Stimulated activated CD4-positive, alpha-beta T cell treated with anti-CD3 and anti-CD28 coated beads, Interleukin-2, amount 100 ng/mL, for 48 hours (primary cell): ENCODE measurements at regions not wholly inside any gene's neighbourhood (a gene's known extent, or its start where the extent isn't known, plus 50 kb on each side); places are given as distances from the start of the nearest gene placed in this dataset.

Experiments used
- DNase-seq, 2 donors: peaks; one replicate each; pipeline ENCODE4 v3.0.0-alpha.2; 2020

DNA sequence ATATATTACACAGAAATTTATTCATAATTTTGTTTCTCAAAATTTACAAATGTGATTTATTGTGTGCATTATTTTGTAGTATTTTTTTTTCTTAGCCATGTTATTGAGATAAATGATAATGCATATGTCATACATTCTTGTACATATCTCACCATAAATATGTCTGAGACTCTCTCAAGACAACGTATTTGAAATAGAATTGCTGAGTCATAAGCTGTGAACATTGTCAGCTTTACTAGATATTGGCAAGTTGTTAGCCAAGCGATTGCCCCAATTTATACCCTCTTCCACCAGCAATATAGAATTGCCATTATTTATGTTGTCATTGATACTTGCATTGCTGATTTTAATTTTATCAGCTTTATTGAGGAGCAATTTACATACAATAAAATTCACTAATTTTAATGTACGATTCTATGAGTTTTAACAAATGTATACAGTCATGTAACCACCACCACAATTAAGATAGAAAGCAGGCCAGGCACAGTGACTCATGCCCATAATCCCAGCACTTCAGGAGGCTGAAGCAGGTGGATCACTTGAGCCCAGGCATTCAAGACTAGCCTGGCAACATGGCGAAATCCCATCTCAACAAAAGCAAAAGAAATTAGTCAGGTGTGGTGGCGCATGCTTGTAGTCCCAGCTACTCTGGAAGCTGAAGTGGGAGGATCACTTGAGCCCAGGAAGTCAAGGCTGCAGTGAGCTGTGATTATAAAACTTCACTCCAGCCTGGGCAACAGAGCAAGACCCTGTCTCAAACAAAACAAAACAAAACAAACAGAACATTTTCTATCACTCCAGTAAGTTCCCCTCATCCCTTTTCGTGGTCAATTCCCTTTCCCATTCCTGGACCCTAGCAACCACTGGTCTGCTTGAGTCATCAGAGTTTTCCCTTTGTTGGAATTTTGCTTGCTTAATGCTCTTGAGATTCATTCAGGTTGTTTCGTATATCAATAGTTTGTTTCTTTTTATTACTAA is 373.1 kb downstream of the MFSD1 start:
- no peak for DNase-seq

DNA sequence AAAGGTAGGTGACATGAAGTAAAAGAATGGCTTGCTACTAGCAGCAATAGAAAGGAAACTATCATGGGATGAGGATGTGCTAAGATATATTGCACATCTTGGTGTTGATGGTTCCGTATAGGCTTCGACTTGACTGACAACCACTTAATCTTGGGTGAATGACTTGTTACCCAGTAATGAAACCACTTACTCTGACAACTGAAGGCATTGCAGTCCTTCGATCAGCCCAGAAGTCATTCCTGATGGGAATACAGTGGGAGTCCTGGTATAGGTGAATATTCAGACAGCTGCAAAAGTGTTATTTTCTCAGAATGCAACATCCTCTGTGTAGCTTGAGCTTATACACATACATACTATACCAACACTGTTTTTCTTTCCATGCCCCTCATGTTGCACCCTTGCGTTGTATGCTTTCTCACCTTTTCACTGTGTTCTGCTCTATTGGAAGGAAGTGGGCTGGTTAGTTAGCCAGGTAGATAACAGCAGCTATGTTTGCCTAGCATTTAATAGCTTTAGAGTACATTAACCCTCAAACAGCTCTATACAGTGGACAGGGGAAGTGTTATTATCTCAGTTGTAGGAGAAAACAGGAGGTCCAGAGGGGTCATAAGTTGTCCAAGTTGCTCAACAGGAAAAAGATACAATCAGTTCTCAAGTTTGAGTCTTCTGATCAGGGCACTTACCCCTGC is 376.5 kb downstream of the MFSD1 start:
- DNase-seq = no peak

DNA sequence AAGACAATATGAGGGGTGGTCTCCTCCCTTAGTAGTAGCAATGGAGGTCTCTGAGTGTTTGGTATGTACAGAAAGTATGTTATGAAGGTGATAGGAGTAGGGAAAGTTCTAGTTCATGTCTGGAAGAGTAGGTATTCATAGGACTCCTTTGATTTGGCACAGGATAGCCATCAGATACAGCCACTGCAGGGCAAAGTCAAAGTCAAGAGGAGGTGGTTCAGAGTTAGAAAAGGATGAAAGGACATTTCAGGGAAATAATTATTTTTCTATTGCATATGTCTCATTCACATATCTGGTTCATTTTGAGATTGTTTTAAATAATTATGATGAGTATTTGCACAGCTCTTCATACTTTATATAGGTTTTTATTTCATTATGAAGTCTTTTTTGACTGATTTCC is 381.1 kb downstream of the MFSD1 start:
- no peak for DNase-seq

DNA sequence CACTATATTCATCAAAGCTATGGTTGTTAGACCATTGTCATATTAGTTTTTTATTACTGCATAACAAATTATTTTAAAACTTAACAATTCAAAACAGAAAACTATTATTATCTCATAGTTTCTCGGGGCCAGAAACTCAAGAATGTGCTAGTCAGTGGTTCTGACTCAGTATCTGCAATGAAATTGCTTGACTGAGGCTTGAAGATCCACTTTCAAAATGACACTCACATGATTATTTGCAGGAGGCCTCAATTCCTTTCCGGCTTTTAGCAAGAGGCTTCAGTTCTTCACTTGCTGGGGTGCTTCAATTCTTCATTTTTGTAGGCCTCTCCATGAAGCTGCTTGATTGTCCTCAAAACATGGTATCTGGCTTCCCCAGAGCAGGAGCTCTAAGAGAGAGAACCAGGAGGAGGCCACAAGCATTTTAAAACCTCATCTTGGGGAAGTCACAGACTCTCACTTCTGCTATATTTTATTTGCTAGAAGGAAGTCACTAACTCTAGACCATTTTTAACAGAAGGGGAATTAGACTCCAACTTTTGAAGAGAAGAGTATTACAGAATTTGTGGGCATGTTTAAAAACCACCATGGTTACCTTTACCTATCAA is 383.7 kb downstream of the MFSD1 start:
- no peak for DNase-seq

DNA sequence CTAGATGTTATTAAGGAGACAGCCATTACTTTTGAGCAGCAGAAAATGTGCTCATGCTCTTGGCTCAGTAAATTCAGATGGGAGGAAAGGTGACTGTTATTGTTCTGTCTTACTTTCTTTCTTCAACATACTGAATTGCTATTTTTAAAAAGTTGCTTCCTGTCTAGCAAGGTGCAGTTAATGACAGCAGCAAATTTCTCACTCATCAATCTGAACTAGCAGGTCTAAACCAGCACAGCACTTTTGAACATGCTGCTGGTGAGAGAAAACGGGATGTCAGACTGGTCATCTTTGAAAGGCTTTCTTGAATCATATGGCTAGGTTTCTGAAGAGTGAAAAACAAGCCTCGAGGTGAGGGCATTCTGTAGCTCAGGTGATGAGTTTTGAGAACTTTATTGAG is 384.7 kb downstream of the MFSD1 start:
- DNase-seq = no peak

- no peak for DNase-seq
Observed at GRCh38 chr3:159187232-159187631, 385.4 kb downstream of the MFSD1 start.

DNA sequence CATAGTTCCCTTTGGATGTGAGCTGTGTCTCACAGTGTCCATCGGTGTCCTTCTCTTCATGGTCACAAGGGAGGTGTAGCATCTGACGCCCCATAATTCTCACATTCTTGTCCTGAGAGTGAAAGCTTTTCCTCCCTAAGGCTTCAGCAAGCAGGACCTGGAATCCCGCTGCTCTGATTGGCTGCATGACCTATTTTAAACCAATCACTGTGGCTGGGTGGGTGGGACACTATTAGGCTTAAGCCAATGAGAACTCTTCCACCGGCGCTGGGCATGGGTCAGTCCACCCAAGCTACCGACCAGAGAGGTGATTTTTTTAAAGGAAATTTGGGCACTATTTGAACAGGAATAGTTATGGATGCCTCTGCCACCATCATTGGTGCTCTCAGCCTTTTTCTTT is 385.9 kb downstream of the MFSD1 start:
- no peak for DNase-seq

DNA sequence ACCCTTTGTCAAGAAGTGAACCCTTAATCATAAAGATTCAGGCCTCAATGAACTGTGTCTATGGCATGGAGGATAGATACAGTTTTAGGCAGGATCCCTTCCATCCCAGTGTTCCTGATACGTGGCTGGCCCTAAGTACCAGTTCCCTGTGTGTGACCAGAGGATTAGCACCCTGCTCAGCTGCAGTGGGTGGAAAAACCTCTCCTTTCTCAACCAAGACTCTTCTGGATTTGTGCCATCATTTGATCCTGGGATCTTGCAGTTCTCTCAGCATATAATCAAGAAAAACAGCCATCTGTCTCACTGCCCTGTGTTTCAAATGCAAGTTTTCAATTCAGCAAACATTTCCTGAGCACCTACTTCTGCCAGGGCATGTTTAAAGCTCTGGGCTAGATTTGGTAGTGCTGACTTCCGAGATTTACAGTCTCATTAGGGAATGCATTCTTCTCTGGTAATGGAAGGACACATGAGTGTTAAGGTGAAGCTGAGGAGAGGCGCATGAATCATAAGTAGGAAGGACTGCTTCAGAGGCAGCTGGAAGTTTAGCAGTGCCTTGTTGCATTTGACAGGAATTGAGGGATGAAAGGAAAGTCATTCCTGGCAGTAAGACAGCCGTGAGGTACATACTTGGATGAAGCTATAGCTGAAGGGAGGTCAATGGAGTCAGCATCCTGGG is 388.3 kb downstream of the MFSD1 start:
- DNase-seq = no peak

GRCh38 chr3:159191447-159191846 is 389.6 kb downstream of the MFSD1 start:
- no peak for DNase-seq

DNA sequence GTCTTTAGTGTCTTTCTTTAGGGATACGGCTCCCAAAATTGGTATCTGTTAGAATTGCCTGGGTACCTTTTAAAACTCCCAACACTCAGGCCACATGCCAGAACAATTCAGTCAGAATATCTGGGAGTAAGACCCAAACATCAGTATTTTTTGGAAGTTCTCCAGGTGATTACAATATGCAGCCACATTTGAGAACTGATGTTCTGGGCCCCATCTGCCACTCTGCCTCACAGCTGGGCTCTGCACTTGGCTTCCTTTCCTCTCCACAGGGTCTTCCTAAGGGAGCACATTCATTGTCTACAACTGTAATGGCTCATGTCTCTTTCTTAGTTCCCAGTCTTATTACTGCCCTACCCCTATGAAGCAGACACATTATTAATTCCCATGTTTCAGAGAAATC is 394.5 kb downstream of the MFSD1 start:
- DNase-seq = no peak

DNA sequence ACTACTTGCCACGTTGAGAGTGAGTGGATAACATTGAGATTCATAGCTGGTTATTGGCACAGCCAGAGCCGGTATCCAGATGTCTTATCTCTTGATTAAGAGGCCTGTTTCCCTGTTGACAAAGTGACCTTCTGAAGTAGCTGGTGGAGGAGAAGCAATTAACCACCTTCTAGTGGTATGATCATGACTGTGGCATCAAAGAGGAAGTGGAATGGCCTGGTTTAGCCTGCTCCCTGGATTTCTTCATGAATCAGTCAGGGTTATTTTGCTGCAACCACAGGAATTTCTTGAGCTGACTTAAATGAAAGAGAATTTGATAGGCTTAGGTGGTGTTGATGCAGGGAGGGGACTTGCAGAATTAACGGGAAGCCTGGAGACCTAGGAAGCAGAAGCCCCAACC is 398.3 kb downstream of the MFSD1 start:
- DNase-seq = no peak

- no peak for DNase-seq
Observed at GRCh38 chr3:159208050-159208449, 406.2 kb downstream of the MFSD1 start.

DNA sequence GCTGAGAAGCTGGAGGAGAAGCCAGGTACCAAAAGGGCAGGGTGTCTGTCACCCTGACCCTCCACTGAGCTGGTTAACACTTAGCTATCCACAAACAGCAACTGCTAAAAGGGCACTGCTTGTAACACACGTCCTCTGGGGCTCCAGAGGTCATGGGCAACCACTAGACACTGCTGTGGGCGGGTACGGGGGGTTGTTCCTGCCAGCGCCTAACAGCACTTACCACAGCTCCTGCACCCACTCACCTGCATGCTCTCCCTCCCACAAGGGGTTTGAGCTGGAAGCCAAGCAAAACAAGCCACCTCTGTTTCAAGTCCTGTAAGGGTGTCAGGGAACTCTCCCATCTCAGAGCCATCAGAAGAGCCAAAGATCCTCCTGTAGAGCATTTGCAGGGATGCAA is 407.6 kb downstream of the MFSD1 start:
- no peak for DNase-seq

GRCh38 chr3:159210336-159210735 is 408.5 kb downstream of the MFSD1 start:
- DNase-seq = no peak

- DNase-seq = no peak
Observed at GRCh38 chr3:159216311-159216710, 414.5 kb downstream of the MFSD1 start.

- DNase-seq = no peak
Observed at GRCh38 chr3:159219231-159219630, 417.4 kb downstream of the MFSD1 start.

DNA sequence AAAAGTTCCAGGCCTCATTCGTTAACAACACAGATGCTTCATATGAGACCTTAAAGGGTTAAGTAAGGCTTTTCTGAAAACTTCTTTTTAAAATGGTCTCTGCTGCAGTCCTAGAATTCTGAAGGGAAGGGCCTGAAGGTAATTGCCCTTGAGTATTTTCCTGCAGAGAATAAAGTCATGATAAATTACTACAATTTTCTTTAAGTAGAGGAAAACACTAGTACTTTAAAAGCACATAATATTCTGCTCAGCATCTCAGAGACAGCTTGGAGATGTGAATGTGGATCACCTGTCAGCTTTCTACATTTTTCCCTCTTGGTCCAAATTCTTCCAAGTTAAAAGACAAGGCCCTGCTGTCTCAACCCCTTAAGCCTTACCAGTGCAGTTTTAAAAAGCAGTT is 419.5 kb downstream of the MFSD1 start:
- no peak for DNase-seq

DNA sequence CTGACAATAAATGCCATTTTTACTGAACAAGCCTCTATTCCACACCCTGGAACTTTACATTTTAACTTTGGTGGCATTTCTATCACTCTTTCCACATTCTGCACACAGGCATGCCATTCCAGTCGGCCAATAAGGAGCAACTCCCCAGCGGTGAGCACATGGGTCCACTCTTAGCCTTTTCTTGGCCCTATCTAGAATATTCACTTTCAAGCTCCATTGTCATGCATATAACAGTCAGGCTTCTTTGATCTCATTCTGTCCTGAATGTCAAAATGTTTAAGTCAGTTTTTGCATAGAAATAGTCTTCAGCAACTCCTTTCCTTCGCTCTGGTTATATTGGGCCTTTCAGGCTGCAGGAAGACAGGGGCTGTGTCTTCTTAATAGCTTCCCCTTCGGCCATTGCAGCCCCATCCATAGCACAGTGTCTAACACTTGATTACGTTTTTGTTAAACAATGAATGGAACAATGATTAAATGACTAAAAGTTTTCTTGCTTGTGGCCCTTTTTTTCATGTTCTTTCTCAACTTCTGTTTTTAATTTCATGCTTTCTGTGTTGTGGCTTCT is 427.3 kb downstream of the MFSD1 start:
- no peak for DNase-seq

DNA sequence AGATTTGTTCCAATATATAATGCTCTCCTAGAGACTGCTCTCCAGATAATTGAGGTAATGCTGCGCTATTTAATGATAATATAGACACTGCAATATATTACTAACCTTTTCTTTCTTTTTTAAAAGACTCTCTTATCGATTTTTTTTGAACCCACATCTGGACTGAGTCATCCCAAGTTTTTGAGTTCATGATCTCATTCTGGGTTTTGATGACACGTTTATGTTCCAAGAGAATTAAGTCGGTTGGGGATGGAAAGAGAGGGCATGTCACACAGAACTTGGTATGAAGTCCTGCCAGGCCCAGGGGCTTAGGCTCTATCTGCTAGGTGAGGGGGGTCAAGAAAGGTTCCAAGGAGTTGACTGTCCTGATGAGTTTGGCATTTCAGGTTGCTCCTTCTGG is 431.1 kb downstream of the MFSD1 start:
- DNase-seq = no peak

DNA sequence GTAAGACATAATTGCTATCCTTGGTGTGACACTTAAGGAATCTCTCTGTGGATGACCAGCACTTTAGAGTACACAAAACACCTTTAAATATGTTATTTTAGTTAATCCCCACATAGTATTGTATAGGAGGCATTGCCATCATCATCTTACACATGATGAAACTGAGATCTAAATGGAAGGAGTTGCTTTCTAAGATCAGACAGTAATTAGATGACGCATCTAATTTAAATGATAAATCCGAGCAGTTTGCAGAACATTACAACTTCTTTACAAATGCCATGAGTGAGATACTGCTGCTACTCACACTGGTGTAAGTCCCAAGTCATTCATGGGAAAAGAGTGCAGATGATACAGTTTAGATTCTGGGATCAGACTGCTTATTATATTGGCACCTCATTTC is 431.9 kb downstream of the MFSD1 start:
- no peak for DNase-seq

GRCh38 chr3:159234306-159234705 is 432.5 kb downstream of the MFSD1 start:
- DNase-seq = no peak

DNA sequence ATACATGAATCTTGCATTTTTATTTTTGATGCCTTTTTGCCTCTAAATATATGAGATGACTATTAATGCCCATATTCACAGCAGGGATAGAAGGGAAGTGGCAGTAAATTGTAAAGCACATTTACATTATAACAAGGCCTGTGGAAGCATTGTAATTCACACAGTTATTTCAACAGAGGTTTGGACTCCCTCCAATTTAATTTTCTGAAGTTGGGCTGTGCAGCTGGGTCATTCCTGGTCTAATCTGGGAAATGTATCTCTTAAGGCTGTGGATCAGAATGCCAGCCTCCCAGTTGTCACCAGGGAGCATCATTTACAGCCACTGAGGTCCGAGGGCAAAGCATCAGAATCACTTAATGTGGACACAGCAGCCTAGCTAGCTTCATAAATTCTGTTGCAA is 434.5 kb downstream of the MFSD1 start:
- DNase-seq = no peak

- DNase-seq = no peak
Observed at GRCh38 chr3:159237226-159237625, 435.4 kb downstream of the MFSD1 start.
